Activated CD4-positive, alpha-beta T cell treated with anti-CD3 and anti-CD28 coated beads, Interleukin-10, Interleukin-2, amounts not matched to agents 100 ng/mL and 50 ng/mL, durations not matched to agents 16 hours and 8 hours (primary cell): ENCODE measurements at regions not wholly inside any gene's neighbourhood (a gene's known extent, or its start where the extent isn't known, plus 50 kb on each side); places are given as distances from the start of the nearest gene placed in this dataset.

Experiments used
- DNase-seq: peaks from one replicate; pipeline ENCODE4 v3.0.0-alpha.2; 2020

GRCh38 chr3:152056481-152056880 is 183.0 kb downstream of the SUCNR1 start:
- no peak for DNase-seq

- no peak for DNase-seq
Measured at GRCh38 chr3:152056987-152057386, 183.5 kb downstream of the SUCNR1 start.

GRCh38 chr3:152058856-152059255 is 185.4 kb downstream of the SUCNR1 start:
- no peak for DNase-seq

GRCh38 chr3:152060701-152061100 is 187.3 kb downstream of the SUCNR1 start:
- DNase-seq = no peak

- DNase-seq = no peak
Measured at GRCh38 chr3:152061296-152061695, 187.9 kb downstream of the SUCNR1 start.

- peak; percentile 9 for DNase-seq
Measured at GRCh38 chr3:152069871-152070270, 196.4 kb downstream of the SUCNR1 start.

GRCh38 chr3:152071315-152071714 is 197.4 kb upstream of the MBNL1 start:
- DNase-seq = peak; percentile 4

- peak; percentile 64 for DNase-seq
Measured at GRCh38 chr3:152071924-152072323, 196.8 kb upstream of the MBNL1 start.

GRCh38 chr3:152073267-152073666 is 195.5 kb upstream of the MBNL1 start:
- no peak for DNase-seq

GRCh38 chr3:152076148-152076547 is 192.6 kb upstream of the MBNL1 start:
- DNase-seq = no peak

- DNase-seq = no peak
Measured at GRCh38 chr3:152079980-152080379, 188.7 kb upstream of the MBNL1 start.

- no peak for DNase-seq
Measured at GRCh38 chr3:152083135-152083534, 185.6 kb upstream of the MBNL1 start.

- no peak for DNase-seq
Measured at GRCh38 chr3:152084441-152085158, 184.1 kb upstream of the MBNL1 start.

- DNase-seq = no peak
Measured at GRCh38 chr3:152087153-152087552, 181.6 kb upstream of the MBNL1 start.

- DNase-seq = no peak
Measured at GRCh38 chr3:152089528-152089927, 179.2 kb upstream of the MBNL1 start.

- no peak for DNase-seq
Measured at GRCh38 chr3:152091725-152092124, 177.0 kb upstream of the MBNL1 start.

- no peak for DNase-seq
Measured at GRCh38 chr3:152093901-152094300, 174.8 kb upstream of the MBNL1 start.

GRCh38 chr3:152094406-152094805 is 174.3 kb upstream of the MBNL1 start:
- no peak for DNase-seq

GRCh38 chr3:152095472-152095871 is 173.3 kb upstream of the MBNL1 start:
- no peak for DNase-seq

- no peak for DNase-seq
Measured at GRCh38 chr3:152096280-152096906, 172.3 kb upstream of the MBNL1 start.

- no peak for DNase-seq
Measured at GRCh38 chr3:152097120-152097519, 171.6 kb upstream of the MBNL1 start.

- DNase-seq = no peak
Measured at GRCh38 chr3:152097770-152098169, 171.0 kb upstream of the MBNL1 start.

GRCh38 chr3:152100491-152101132 is 168.1 kb upstream of the MBNL1 start:
- DNase-seq = peak; percentile 55

- DNase-seq = no peak
Measured at GRCh38 chr3:152102410-152102809, 166.3 kb upstream of the MBNL1 start.
